Left ventricle myocardium inferior (tissue), 1 donor: ENCODE measurements at regions not wholly inside any gene's neighbourhood (a gene's known extent, or its start where the extent isn't known, plus 50 kb on each side); places are given as distances from the start of the nearest gene placed in this dataset.

Experiments used
- DNase-seq: peaks from one replicate; pipeline ENCODE4 v3.0.0-alpha.2; 2020
- H3K27ac ChIP-seq: fragments of 200-600 bp; replicated peaks from 2 replicates; pipeline ENCODE4 v1.8.0; 2021
- H3K27me3 ChIP-seq: fragments of 200-600 bp; 2 replicates; pipeline ENCODE4 v1.8.0; 2021; ENCODE audit warnings: low read depth
- H3K36me3 ChIP-seq: fragments of 200-600 bp; 2 replicates; pipeline ENCODE4 v1.8.0; 2021
- H3K4me1 ChIP-seq: fragments of 200-600 bp; 2 replicates; pipeline ENCODE4 v1.8.0; 2021
- H3K4me3 ChIP-seq: fragments of 200-600 bp; 2 replicates; pipeline ENCODE4 v1.8.0; 2021; ENCODE audit warnings: mild to moderate bottlenecking, moderate library complexity
- H3K9me3 ChIP-seq: fragments of 200-600 bp; replicated peaks from 2 replicates; pipeline ENCODE4 v1.8.0; 2021
- CTCF ChIP-seq: fragments of 200-600 bp; IDR thresholded peaks from 2 replicates; pipeline ENCODE4 v1.8.0; 2021; ENCODE audit warnings: antibody characterized with exemption, mild to moderate bottlenecking, borderline replicate concordance
- intact Hi-C: fragments of 100-400 bp; cut with micrococcal nuclease; formaldehyde crosslinking; loops from one replicate; pipeline ENCODE4 v1.11.0; 2022
- donor health status: DM: no; HTN: yes; CAD: no; lungs with severe emphysema.

- no peak overlapping the region for H3K4me3 ChIP-seq
- H3K27ac ChIP-seq, result no peak overlapping the region
- no peaks in the 10 kb centered on the region for H3K4me1 ChIP-seq
- H3K27me3 ChIP-seq, result no peaks in the 10 kb centered on the region
- DNase-seq, result no peak
- no peak for TF ChIP-seq CTCF
- intact Hi-C loops, result no loop called here
- no peaks in the 10 kb centered on the region for H3K36me3 ChIP-seq
- H3K9me3 ChIP-seq, result no peaks in the 10 kb centered on the region
Measured at GRCh38 chr3:161156936-161157335, 51.8 kb upstream of the B3GALNT1 start.

GRCh38 chr3:161161603-161162002 is 56.5 kb upstream of the B3GALNT1 start:
- no peak for TF ChIP-seq CTCF
- DNase-seq, result no peak
- H3K27me3 ChIP-seq, result no peaks in the 10 kb centered on the region
- no peak overlapping the region for H3K4me3 ChIP-seq
- no peaks in the 10 kb centered on the region for H3K4me1 ChIP-seq
- no peak overlapping the region for H3K27ac ChIP-seq
- H3K36me3 ChIP-seq, result no peaks in the 10 kb centered on the region
- peaks cover 13% of the 10 kb centered on the region for H3K9me3 ChIP-seq
- intact Hi-C loops, result no loop called here

- no peak overlapping the region for H3K27ac ChIP-seq
- TF ChIP-seq CTCF, result no peak
- H3K4me1 ChIP-seq, result no peaks in the 10 kb centered on the region
- H3K9me3 ChIP-seq, result peaks cover 13% of the 10 kb centered on the region
- H3K27me3 ChIP-seq, result no peaks in the 10 kb centered on the region
- no peak overlapping the region for H3K4me3 ChIP-seq
- H3K36me3 ChIP-seq, result no peaks in the 10 kb centered on the region
- no peak for DNase-seq
- intact Hi-C loops, result no loop called here
Measured at GRCh38 chr3:161163297-161163696, 57.8 kb upstream of the NMD3 start.

- Histone ChIP-seq H3K9me3 (peaks cover 13% of the 10 kb centered on the region), H3K36me3 (no peaks in the 10 kb centered on the region), H3K4me1 (peaks cover 8% of the 10 kb centered on the region), H3K27me3 (no peaks in the 10 kb centered on the region), H3K4me3 (no peak overlapping the region), H3K27ac (no peak overlapping the region)
- no peak for TF ChIP-seq CTCF
- DNase-seq, result no peak
- intact Hi-C loops, result no loop called here
Measured at GRCh38 chr3:161166051-161166450, 55.1 kb upstream of the NMD3 start.

- DNase-seq, result peak; percentile 60
- Histone ChIP-seq H3K27me3 (no peaks in the 10 kb centered on the region), H3K9me3 (peaks cover 9% of the 10 kb centered on the region), H3K27ac (peak overlapping the region; percentile 34), H3K36me3 (no peaks in the 10 kb centered on the region), H3K4me1 (peaks cover 19% of the 10 kb centered on the region), H3K4me3 (no peak overlapping the region)
- intact Hi-C loops, result no loop called here
- no peak for TF ChIP-seq CTCF
Measured at GRCh38 chr3:161171113-161171512, 50.0 kb upstream of the NMD3 start.
